Fibroblast of skin of back (primary cell): ENCODE measurements at regions not wholly inside any gene's neighbourhood (a gene's known extent, or its start where the extent isn't known, plus 50 kb on each side); places are given as distances from the start of the nearest gene placed in this dataset.
A peak's percentile ranks its signal among the peaks of the same experiment; 100 is the strongest.
"Not testable (repeated sequence)": the region's sequence is repeated elsewhere in the genome, so short reads cannot be mapped to it uniquely, and the experiment has no call there.

Experiments
- DNase-seq: peaks from one replicate; pipeline ENCODE4 v3.0.0-alpha.2; 2013

GRCh38 chr5:57394421-57395210 is 88.0 kb downstream of the ACTBL2 start:
- no peak for DNase-seq

GRCh38 chr5:57386958-57387357 is 95.7 kb downstream of the ACTBL2 start:
- peak; percentile 78 for DNase-seq

GRCh38 chr5:57383093-57383861 is 99.3 kb downstream of the ACTBL2 start:
- peak; percentile 97 for DNase-seq

GRCh38 chr5:57382655-57383054 is 100.0 kb downstream of the ACTBL2 start:
- no peak for DNase-seq

- DNase-seq = no peak
Observed at GRCh38 chr5:57370376-57370775, 112.2 kb downstream of the ACTBL2 start.

- peak; percentile 11 for DNase-seq
Observed at GRCh38 chr5:57368010-57368409, 114.6 kb downstream of the ACTBL2 start.

- peak; percentile 18 for DNase-seq
Observed at GRCh38 chr5:57366744-57367143, 115.9 kb downstream of the ACTBL2 start.

GRCh38 chr5:57362951-57363350 is 119.7 kb downstream of the ACTBL2 start:
- no peak for DNase-seq

- no peak for DNase-seq
Observed at GRCh38 chr5:57360871-57361270, 121.7 kb downstream of the ACTBL2 start.

- DNase-seq = no peak
Observed at GRCh38 chr5:57358796-57359592, 123.6 kb downstream of the ACTBL2 start.

GRCh38 chr5:57356850-57357249 is 125.8 kb downstream of the ACTBL2 start:
- DNase-seq = not testable (repeated sequence)

- no peak for DNase-seq
Observed at GRCh38 chr5:57349214-57349613, 133.4 kb downstream of the ACTBL2 start.

- DNase-seq = no peak
Observed at GRCh38 chr5:57348376-57349140, 134.1 kb downstream of the ACTBL2 start.

GRCh38 chr5:57346328-57346727 is 136.3 kb downstream of the ACTBL2 start:
- no peak for DNase-seq

- DNase-seq = no peak
Observed at GRCh38 chr5:57341380-57341979, 141.1 kb downstream of the ACTBL2 start.

- DNase-seq = no peak
Observed at GRCh38 chr5:57340681-57341080, 141.9 kb downstream of the ACTBL2 start.

- DNase-seq = no peak
Observed at GRCh38 chr5:57339521-57339920, 143.1 kb downstream of the ACTBL2 start.

GRCh38 chr5:57338868-57339340 is 143.7 kb downstream of the ACTBL2 start:
- no peak for DNase-seq

- no peak for DNase-seq
Observed at GRCh38 chr5:57338068-57338867, 144.3 kb downstream of the ACTBL2 start.

- peak; percentile 93 for DNase-seq
Observed at GRCh38 chr5:57335092-57335660, 147.4 kb downstream of the ACTBL2 start.
